HCT116 (cell line): ENCODE measurements at regions not wholly inside any gene's neighbourhood (a gene's known extent, or its start where the extent isn't known, plus 50 kb on each side); places are given as distances from the start of the nearest gene placed in this dataset.

ENCODE experiments used
- ATAC-seq: fragments of 200-7000 bp; cut with Tn5 transposase; 2 replicates; pipeline ENCODE4 v1.9.1; 2020; ENCODE audit warnings: mild to moderate bottlenecking, moderate library complexity
- BruUV-seq: library from RNA; stranded (reverse); fragments of 400-500 nt; replicated peaks from 2 replicates; lab custom pipeline; 2021; lab: Mats Ljungman, UMichigan
- CTCF ChIA-PET: fragments of 300-600 bp; sonication (Branson Sonifier 250); formaldehyde crosslinking; loops from one replicate; lab custom pipeline; 2021; ENCODE audit warnings: antibody characterized with exemption; lab: Charles Lee
- POLR2A ChIA-PET: fragments of 300-600, 350-600 bp; sonication (Branson Sonifier 250); formaldehyde crosslinking; loops from one replicate; lab custom pipeline; 2021; ENCODE audit warnings: antibody characterized with exemption; lab: Charles Lee
- RAD21 ChIA-PET, 2 experiments: fragments of 300-600 bp; sonication (Branson Sonifier 250); formaldehyde crosslinking; loops; one replicate each; lab custom pipeline; 2023; ENCODE audit warnings: low total read pairs in 2 of 2; ENCODE audit not compliant: uncharacterized antibody in 2 of 2, unreplicated experiment in 2 of 2, low non-redundant PET in 1 of 2; lab: Charles Lee
- DNase-seq: peaks from one replicate; pipeline ENCODE4 v3.0.0-alpha.2; 2010; ENCODE audit warnings: low read depth, low spot score
- H2AFZ ChIP-seq: fragments of 200-600 bp; shearing (Covaris generic), sonication (generic); 2 replicates; pipeline ENCODE4 v1.6.1; 2017; ENCODE audit warnings: low read depth, mixed run types, mixed read lengths, antibody characterized with exemption, low read length; ENCODE audit not compliant: poor library complexity, severe bottlenecking
- H3K27ac ChIP-seq: 2 replicates; pipeline ENCODE4 v1.5.1; 2012; ENCODE audit warnings: low read depth, low read length
- H3K27me3 ChIP-seq: fragments of 200-600 bp; sonication (generic); 2 replicates; pipeline ENCODE4 v1.6.1; 2016; ENCODE audit warnings: mixed run types, low read length, mixed read lengths; ENCODE audit not compliant: insufficient read depth
- H3K36me3 ChIP-seq, 2 experiments: fragments of 200-500 bp in 1 of 2; fragments of 200-600 bp in 1 of 2; sonication (Bioruptor generic) in 1 of 2; sonication (generic) in 1 of 2; 2 replicates each; pipeline versions ENCODE4 v1.5.1 to v1.6.1; 2014 to 2016; ENCODE audit warnings: low read length in 2 of 2, inconsistent platforms in 1 of 2, mixed read lengths in 1 of 2, mixed run types in 1 of 2; ENCODE audit not compliant: insufficient read depth in 2 of 2, control insufficient read depth in 1 of 2
- H3K4me1 ChIP-seq, 2 experiments: fragments of 200-600 bp in 1 of 2; sonication (generic) in 1 of 2; 2 replicates each; pipeline versions ENCODE4 v1.5.1 to v1.6.1; 2012 to 2017; ENCODE audit warnings: low read length in 2 of 2, inconsistent platforms in 1 of 2, mild to moderate bottlenecking in 1 of 2, mixed read lengths in 1 of 2, mixed run types in 1 of 2, moderate library complexity in 1 of 2; ENCODE audit not compliant: insufficient read depth in 2 of 2, control insufficient read depth in 1 of 2
- H3K4me2 ChIP-seq: fragments of 200-600 bp; sonication (generic); 2 replicates; pipeline ENCODE4 v1.6.1; 2017; ENCODE audit warnings: mixed run types, low read length, mixed read lengths
- H3K4me3 ChIP-seq, 2 experiments: fragments of 200-600 bp in 1 of 2; sonication (generic) in 1 of 2; replicated peaks in 1 of 2; 2 replicates each; pipeline ENCODE4 v1.5.1; 2011 to 2016; ENCODE audit warnings: low read length in 2 of 2, control low read depth in 1 of 2, low read depth in 1 of 2, mild to moderate bottlenecking in 1 of 2, mixed read lengths in 1 of 2, mixed run types in 1 of 2
- H3K79me2 ChIP-seq: fragments of 200-600 bp; sonication (generic); 2 replicates; pipeline ENCODE4 v1.6.1; 2017; ENCODE audit warnings: mild to moderate bottlenecking, mixed run types, low read length, moderate library complexity, mixed read lengths; ENCODE audit not compliant: insufficient read depth
- H3K9ac ChIP-seq: fragments of 200-600 bp; sonication (generic); 2 replicates; pipeline ENCODE4 v1.6.1; 2016; ENCODE audit warnings: low read length, mixed read lengths
- H3K9me2 ChIP-seq: fragments of 200-600 bp; sonication (generic), shearing (Covaris generic); 2 replicates; pipeline ENCODE4 v1.6.1; 2017; ENCODE audit warnings: mixed run types, mild to moderate bottlenecking, moderate library complexity; ENCODE audit not compliant: insufficient read depth
- H3K9me3 ChIP-seq, 2 experiments: fragments of 200-500 bp in 1 of 2; fragments of 200-600 bp in 1 of 2; sonication (Bioruptor generic) in 1 of 2; sonication (generic) in 1 of 2; 2 replicates each; pipeline ENCODE4 v1.6.1; 2014 to 2017; ENCODE audit warnings: low read length in 2 of 2, mixed read lengths in 2 of 2, inconsistent platforms in 1 of 2, low read depth in 1 of 2, mild to moderate bottlenecking in 1 of 2, mixed run types in 1 of 2, moderate library complexity in 1 of 2; ENCODE audit not compliant: control insufficient read depth in 1 of 2, insufficient read depth in 1 of 2
- H4K20me1 ChIP-seq: fragments of 200-600 bp; sonication (generic), shearing (Covaris generic); 2 replicates; pipeline ENCODE4 v1.6.1; 2017; ENCODE audit warnings: mixed run types, mild to moderate bottlenecking, moderate library complexity; ENCODE audit not compliant: insufficient read depth
- CBX3 ChIP-seq: IDR thresholded peaks from 2 replicates; pipeline ENCODE4 v1.6.1; 2012; ENCODE audit warnings: low read depth
- CEBPB ChIP-seq: IDR thresholded peaks from 2 replicates; pipeline ENCODE4 v1.6.1; 2012; ENCODE audit warnings: low read depth
- EGR1 ChIP-seq: IDR thresholded peaks from 2 replicates; pipeline ENCODE4 v1.6.1; 2012; ENCODE audit warnings: low read depth
- EZH2 ChIP-seq: fragments of 200-600 bp; sonication (generic); IDR thresholded peaks from 2 replicates; pipeline ENCODE4 v1.6.1; 2017; ENCODE audit warnings: antibody characterized with exemption, mixed run types
- JUND ChIP-seq: IDR thresholded peaks from 2 replicates; pipeline ENCODE4 v1.6.1; 2012
- POLR2A ChIP-seq: IDR thresholded peaks from 2 replicates; pipeline ENCODE4 v1.7.0; 2011; ENCODE audit warnings: borderline replicate concordance; ENCODE audit not compliant: insufficient read depth, insufficient read length; ENCODE audit errors: extremely low read depth
- POLR2AphosphoS5 ChIP-seq: IDR thresholded peaks from 2 replicates; pipeline ENCODE4 v1.6.1; 2011; ENCODE audit warnings: mild to moderate bottlenecking, low read depth, low read length, moderate library complexity
- RAD21 ChIP-seq: IDR thresholded peaks from 2 replicates; pipeline ENCODE4 v1.6.1; 2012; ENCODE audit warnings: low read depth, mild to moderate bottlenecking
- SIN3A ChIP-seq: IDR thresholded peaks from 2 replicates; pipeline ENCODE4 v1.6.1; 2012; ENCODE audit warnings: low read depth
- SRF ChIP-seq: IDR thresholded peaks from 2 replicates; pipeline ENCODE4 v1.6.1; 2012; ENCODE audit warnings: low read depth
- YY1 ChIP-seq: IDR thresholded peaks from 2 replicates; pipeline ENCODE4 v1.6.1; 2011; ENCODE audit warnings: low read length, low read depth, moderate library complexity, mild to moderate bottlenecking; ENCODE audit not compliant: insufficient replicate concordance; ENCODE audit errors: extremely low read depth
- ZBTB33 ChIP-seq: IDR thresholded peaks from 2 replicates; pipeline ENCODE4 v1.6.1; 2011; ENCODE audit warnings: mild to moderate bottlenecking, low read length, moderate library complexity; ENCODE audit not compliant: insufficient replicate concordance; ENCODE audit errors: extremely low read depth
- intact Hi-C: fragments of 100-400 bp; cut with micrococcal nuclease; formaldehyde crosslinking; loops from 2 replicates; pipeline ENCODE4 v1.10.0; 2022
- TF ChIP-seq, protein P1 (sequence below), 3 experiments: fragments of 200-600 bp in 1 of 3; sonication (generic) in 1 of 3; IDR thresholded peaks in 2 of 3; conservative IDR thresholded peaks in 1 of 3; 2 replicates each; pipeline ENCODE4 v1.5.1; 2012 to 2017; ENCODE audit warnings: low read depth in 2 of 3, low read length in 2 of 3, antibody characterized with exemption in 1 of 3, borderline replicate concordance in 1 of 3, control low read depth in 1 of 3, mild to moderate bottlenecking in 1 of 3, mixed read lengths in 1 of 3, mixed run types in 1 of 3, moderate library complexity in 1 of 3; ENCODE audit not compliant: insufficient read depth in 1 of 3
- TF ChIP-seq, protein P2 (sequence below): IDR thresholded peaks from 2 replicates; pipeline ENCODE4 v1.6.1; 2012; ENCODE audit warnings: low read depth

DNA sequence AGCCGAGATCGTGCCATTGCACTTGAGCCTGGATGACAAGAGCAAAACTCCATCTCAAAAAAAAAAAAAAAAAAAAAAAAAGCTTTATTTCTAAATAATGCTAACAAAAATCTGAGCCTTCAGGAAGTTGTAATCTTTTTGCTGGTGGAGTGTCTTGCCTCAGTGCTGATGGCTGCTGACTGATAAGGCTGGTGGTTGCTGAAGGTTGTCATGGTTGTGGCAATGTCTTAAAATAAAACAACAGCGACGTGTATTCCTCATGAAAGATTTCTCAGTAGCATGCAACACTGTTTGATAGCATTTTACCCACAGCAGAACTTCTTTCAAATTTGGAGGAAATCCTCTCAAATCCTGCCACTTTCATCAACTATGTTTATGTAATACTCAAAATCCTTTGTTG is 77.4 kb upstream of the PTPRG start:
- ATAC-seq, result no peak
- Histone ChIP-seq H3K27me3 (no peaks in the 10 kb centered on the region), H3K36me3 (no peaks in the 10 kb centered on the region)
- POLR2A ChIA-PET, result no interaction called here
- TF ChIP-seq EGR1 (no peak), POLR2AphosphoS5 (no peak), CEBPB (no peak)
- TF ChIP-seq, protein P1, sequence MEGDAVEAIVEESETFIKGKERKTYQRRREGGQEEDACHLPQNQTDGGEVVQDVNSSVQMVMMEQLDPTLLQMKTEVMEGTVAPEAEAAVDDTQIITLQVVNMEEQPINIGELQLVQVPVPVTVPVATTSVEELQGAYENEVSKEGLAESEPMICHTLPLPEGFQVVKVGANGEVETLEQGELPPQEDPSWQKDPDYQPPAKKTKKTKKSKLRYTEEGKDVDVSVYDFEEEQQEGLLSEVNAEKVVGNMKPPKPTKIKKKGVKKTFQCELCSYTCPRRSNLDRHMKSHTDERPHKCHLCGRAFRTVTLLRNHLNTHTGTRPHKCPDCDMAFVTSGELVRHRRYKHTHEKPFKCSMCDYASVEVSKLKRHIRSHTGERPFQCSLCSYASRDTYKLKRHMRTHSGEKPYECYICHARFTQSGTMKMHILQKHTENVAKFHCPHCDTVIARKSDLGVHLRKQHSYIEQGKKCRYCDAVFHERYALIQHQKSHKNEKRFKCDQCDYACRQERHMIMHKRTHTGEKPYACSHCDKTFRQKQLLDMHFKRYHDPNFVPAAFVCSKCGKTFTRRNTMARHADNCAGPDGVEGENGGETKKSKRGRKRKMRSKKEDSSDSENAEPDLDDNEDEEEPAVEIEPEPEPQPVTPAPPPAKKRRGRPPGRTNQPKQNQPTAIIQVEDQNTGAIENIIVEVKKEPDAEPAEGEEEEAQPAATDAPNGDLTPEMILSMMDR (IDR thresholded peaks at IDR 0.05 in 2 of 3, conservative IDR thresholded peaks at IDR 0.05 in 1 of 3; ENCODE audit: borderline replicate concordance in 1 of 3, insufficient read depth in 1 of 3, low read depth in 2 of 3, low read length in 2 of 3), result no peak
- TF ChIP-seq, all 23 proteins: peak for 0
- H3K4me1 ChIP-seq, result no peaks in the 10 kb centered on the region
- H2AFZ ChIP-seq, result no peak overlapping the region
- H3K27ac ChIP-seq, result no peak overlapping the region
- intact Hi-C loops, result no loop called here
- no peaks in the 10 kb centered on the region for H3K9me3 ChIP-seq
- no peaks in the 10 kb centered on the region for H3K9me2 ChIP-seq
- H3K9ac ChIP-seq, result no peak overlapping the region
- H3K4me2 ChIP-seq, result no peak overlapping the region
- RAD21 ChIA-PET, result no interaction called here
- H4K20me1 ChIP-seq, result no peaks in the 10 kb centered on the region
- no peak for DNase-seq
- BruUV-seq, result no TSS peak
- H3K4me3 ChIP-seq, result no peak overlapping the region
- CTCF ChIA-PET, result no interaction called here
- no peaks in the 10 kb centered on the region for H3K79me2 ChIP-seq

GRCh38 chr3:61493339-61493738 is 68.0 kb upstream of the PTPRG start:
- no peaks in the 10 kb centered on the region for H3K9me3 ChIP-seq
- no peaks in the 10 kb centered on the region for H4K20me1 ChIP-seq
- RAD21 ChIA-PET, result no interaction called here
- H3K4me2 ChIP-seq, result no peak overlapping the region
- no peak for ATAC-seq
- H3K4me3 ChIP-seq, result no peak overlapping the region
- H3K27ac ChIP-seq, result no peak overlapping the region
- H3K79me2 ChIP-seq, result no peaks in the 10 kb centered on the region
- intact Hi-C loops, result no loop called here
- no peaks in the 10 kb centered on the region for H3K27me3 ChIP-seq
- POLR2A ChIA-PET, result no interaction called here
- TF ChIP-seq YY1 (no peak), JUND (no peak), POLR2A (no peak), SRF (no peak), RAD21 (no peak), ZBTB33 (no peak), CBX3 (no peak), SIN3A (no peak), EZH2 (no peak)
- TF ChIP-seq, protein P2, sequence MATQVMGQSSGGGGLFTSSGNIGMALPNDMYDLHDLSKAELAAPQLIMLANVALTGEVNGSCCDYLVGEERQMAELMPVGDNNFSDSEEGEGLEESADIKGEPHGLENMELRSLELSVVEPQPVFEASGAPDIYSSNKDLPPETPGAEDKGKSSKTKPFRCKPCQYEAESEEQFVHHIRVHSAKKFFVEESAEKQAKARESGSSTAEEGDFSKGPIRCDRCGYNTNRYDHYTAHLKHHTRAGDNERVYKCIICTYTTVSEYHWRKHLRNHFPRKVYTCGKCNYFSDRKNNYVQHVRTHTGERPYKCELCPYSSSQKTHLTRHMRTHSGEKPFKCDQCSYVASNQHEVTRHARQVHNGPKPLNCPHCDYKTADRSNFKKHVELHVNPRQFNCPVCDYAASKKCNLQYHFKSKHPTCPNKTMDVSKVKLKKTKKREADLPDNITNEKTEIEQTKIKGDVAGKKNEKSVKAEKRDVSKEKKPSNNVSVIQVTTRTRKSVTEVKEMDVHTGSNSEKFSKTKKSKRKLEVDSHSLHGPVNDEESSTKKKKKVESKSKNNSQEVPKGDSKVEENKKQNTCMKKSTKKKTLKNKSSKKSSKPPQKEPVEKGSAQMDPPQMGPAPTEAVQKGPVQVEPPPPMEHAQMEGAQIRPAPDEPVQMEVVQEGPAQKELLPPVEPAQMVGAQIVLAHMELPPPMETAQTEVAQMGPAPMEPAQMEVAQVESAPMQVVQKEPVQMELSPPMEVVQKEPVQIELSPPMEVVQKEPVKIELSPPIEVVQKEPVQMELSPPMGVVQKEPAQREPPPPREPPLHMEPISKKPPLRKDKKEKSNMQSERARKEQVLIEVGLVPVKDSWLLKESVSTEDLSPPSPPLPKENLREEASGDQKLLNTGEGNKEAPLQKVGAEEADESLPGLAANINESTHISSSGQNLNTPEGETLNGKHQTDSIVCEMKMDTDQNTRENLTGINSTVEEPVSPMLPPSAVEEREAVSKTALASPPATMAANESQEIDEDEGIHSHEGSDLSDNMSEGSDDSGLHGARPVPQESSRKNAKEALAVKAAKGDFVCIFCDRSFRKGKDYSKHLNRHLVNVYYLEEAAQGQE, result no peak
- TF ChIP-seq, all 23 proteins: peak for 0
- DNase-seq, result no peak
- CTCF ChIA-PET, result no interaction called here
- no TSS peak for BruUV-seq
- H3K36me3 ChIP-seq, result no peaks in the 10 kb centered on the region
- no peak overlapping the region for H2AFZ ChIP-seq
- no peaks in the 10 kb centered on the region; the same call in 1 of the 2 replicates for H3K9me2 ChIP-seq
- H3K9ac ChIP-seq, result no peak overlapping the region
- H3K4me1 ChIP-seq, result no peaks in the 10 kb centered on the region
